NT2/D1 (cell line): ENCODE measurements at regions not wholly inside any gene's neighbourhood (a gene's known extent, or its start where the extent isn't known, plus 50 kb on each side); places are given as distances from the start of the nearest gene placed in this dataset.

Source experiments
- DNase-seq: peaks from one replicate; pipeline ENCODE4 v3.0.0-alpha.2; 2011; ENCODE audit warnings: low read depth, low spot score
- H3K27me3 ChIP-seq: 2 replicates; pipeline ENCODE4 v1.6.0; 2011; ENCODE audit warnings: mild to moderate bottlenecking; ENCODE audit not compliant: insufficient read length, insufficient read depth
- H3K36me3 ChIP-seq: 2 replicates; pipeline ENCODE4 v1.6.1; 2011; ENCODE audit warnings: mild to moderate bottlenecking, low read length, mixed read lengths; ENCODE audit not compliant: insufficient read depth, insufficient read length
- H3K4me1 ChIP-seq: 2 replicates; pipeline ENCODE4 v1.5.1; 2011; ENCODE audit not compliant: insufficient read depth, insufficient read length
- H3K4me3 ChIP-seq: 2 replicates; pipeline ENCODE4 v1.5.1; 2011; ENCODE audit warnings: low read depth; ENCODE audit not compliant: insufficient read length
- H3K9ac ChIP-seq: 2 replicates; pipeline ENCODE4 v1.6.0; 2011; ENCODE audit warnings: low read depth; ENCODE audit not compliant: insufficient read length
- H3K9me3 ChIP-seq: 2 replicates; pipeline ENCODE4 v1.5.1; 2011; ENCODE audit warnings: mild to moderate bottlenecking, low read length; ENCODE audit not compliant: insufficient read depth
- SUZ12 ChIP-seq: IDR thresholded peaks from 2 replicates; pipeline ENCODE4 v1.6.1; 2011; ENCODE audit not compliant: insufficient read length, insufficient read depth; ENCODE audit errors: extremely low read depth
- YY1 ChIP-seq: IDR thresholded peaks from 2 replicates; pipeline ENCODE4 v1.6.1; 2011; ENCODE audit not compliant: insufficient read length, insufficient read depth
- ZNF274 ChIP-seq: IDR thresholded peaks from 2 replicates; pipeline ENCODE4 v1.6.1; 2011; ENCODE audit warnings: mild to moderate bottlenecking, low read depth, low read length

DNA sequence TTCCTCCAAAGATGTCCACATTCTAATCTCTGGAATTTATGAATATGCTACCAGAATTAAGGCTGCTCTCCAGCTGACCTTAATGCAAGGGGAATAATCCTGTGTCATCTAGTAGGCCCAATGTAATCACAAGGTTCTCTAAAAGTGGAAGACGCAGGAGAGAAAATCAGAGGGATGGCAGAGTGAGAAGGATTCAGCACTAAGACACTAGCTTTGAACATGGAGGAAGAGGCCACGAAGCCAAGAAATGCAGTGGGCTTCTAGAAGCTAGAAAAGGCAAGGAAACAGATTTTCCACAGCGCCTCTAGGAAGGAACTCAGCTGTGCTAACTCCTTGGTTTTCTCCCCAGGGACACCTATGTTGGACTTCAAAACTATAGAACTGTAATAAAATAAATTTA lies 240.7 kb upstream of the TRAM1L1 start:
- TF ChIP-seq YY1: no peak
- no peak for TF ChIP-seq ZNF274
- no peak for TF ChIP-seq SUZ12
- DNase-seq: no peak
- Histone ChIP-seq H3K36me3 (no peaks in the 10 kb centered on the region), H3K9ac (no peak overlapping the region), H3K4me1 (no peaks in the 10 kb centered on the region), H3K27me3 (no peaks in the 10 kb centered on the region), H3K9me3 (no peaks in the 10 kb centered on the region), H3K4me3 (no peak overlapping the region)

- Histone ChIP-seq H3K4me3 (no peak overlapping the region), H3K4me1 (no peaks in the 10 kb centered on the region), H3K9me3 (no peaks in the 10 kb centered on the region), H3K36me3 (no peaks in the 10 kb centered on the region), H3K27me3 (no peaks in the 10 kb centered on the region), H3K9ac (no peak overlapping the region)
- TF ChIP-seq YY1: no peak
- TF ChIP-seq ZNF274: no peak
- TF ChIP-seq SUZ12: no peak
- no peak for DNase-seq
Measured at GRCh38 chr4:117327491-117327890, 242.1 kb upstream of the TRAM1L1 start.

GRCh38 chr4:117328333-117328732 lies 243.0 kb upstream of the TRAM1L1 start:
- H3K9me3 ChIP-seq: no peaks in the 10 kb centered on the region
- H3K36me3 ChIP-seq: no peaks in the 10 kb centered on the region
- H3K4me1 ChIP-seq: no peaks in the 10 kb centered on the region
- DNase-seq: no peak
- no peak overlapping the region for H3K9ac ChIP-seq
- H3K27me3 ChIP-seq: no peaks in the 10 kb centered on the region
- no peak overlapping the region for H3K4me3 ChIP-seq
- TF ChIP-seq ZNF274: no peak
- no peak for TF ChIP-seq SUZ12
- TF ChIP-seq YY1: no peak

DNA sequence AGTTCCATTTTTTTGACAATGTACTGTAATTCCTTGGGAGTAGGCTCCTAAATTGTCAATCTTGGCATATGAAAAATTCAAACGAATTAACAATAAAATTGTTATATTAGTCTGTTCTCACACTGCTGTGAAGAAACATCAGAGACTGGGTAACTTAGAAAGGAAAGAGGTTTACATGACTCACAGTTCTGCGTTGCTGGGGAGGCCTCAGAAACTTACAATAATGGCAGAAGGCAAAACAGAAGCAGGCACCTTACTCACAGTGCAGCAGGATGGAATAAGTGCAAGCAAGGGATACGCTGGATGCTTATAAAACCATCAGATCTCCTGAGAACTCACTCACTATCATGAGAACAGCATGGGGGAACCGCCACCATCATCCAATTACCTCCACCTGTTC lies 246.4 kb upstream of the TRAM1L1 start:
- Histone ChIP-seq H3K9ac (no peak overlapping the region), H3K4me1 (no peaks in the 10 kb centered on the region), H3K27me3 (no peaks in the 10 kb centered on the region), H3K4me3 (no peak overlapping the region), H3K9me3 (no peaks in the 10 kb centered on the region), H3K36me3 (no peaks in the 10 kb centered on the region)
- TF ChIP-seq SUZ12 (no peak), YY1 (no peak), ZNF274 (no peak)
- DNase-seq: no peak

DNA sequence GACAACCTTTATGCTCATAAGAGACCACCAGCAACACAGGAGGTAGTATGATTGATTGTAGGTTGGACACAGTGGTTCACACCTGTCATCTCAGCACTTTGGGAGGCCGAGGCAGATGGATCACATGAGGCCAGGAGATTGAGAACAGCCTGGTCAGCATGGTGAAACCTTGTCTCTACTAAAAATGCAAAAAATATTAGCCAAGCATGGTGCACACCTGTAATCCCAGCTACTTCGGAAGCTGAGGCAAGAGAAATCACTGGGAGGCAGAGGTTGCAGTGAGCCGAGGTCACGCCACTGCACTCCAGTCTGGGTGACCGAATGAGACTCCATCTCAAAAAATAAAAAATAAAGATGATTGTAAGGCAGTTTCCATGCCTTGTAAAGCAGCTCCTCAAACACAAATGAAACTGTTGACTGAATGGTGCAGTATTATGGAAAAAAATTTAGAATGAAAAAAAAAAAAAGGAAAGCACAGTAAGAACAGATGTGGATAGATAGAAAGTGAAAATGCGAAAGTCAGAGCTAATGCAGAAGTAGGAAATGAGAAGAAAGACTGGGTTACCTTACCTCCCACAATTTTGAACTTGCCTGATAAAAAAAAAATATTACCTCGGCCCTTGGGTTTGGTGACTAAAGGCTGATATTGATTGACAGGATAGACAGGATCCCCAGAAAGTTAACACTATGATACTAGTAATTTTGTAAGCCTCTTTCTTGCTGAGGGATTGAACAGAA lies 249.2 kb upstream of the TRAM1L1 start:
- TF ChIP-seq ZNF274 (no peak), YY1 (no peak), SUZ12 (no peak)
- Histone ChIP-seq H3K27me3 (no peaks in the 10 kb centered on the region), H3K36me3 (no peaks in the 10 kb centered on the region), H3K9me3 (no peaks in the 10 kb centered on the region), H3K4me1 (no peaks in the 10 kb centered on the region), H3K9ac (no peak overlapping the region), H3K4me3 (no peak overlapping the region)
- no peak for DNase-seq

- no peaks in the 10 kb centered on the region for H3K27me3 ChIP-seq
- no peak overlapping the region for H3K4me3 ChIP-seq
- no peaks in the 10 kb centered on the region for H3K36me3 ChIP-seq
- TF ChIP-seq SUZ12 (no peak), ZNF274 (no peak), YY1 (no peak)
- no peaks in the 10 kb centered on the region for H3K4me1 ChIP-seq
- H3K9ac ChIP-seq: no peak overlapping the region
- DNase-seq: no peak
- H3K9me3 ChIP-seq: no peaks in the 10 kb centered on the region
Measured at GRCh38 chr4:117357437-117357836, 272.1 kb upstream of the TRAM1L1 start.

GRCh38 chr4:117357866-117358265 lies 272.5 kb upstream of the TRAM1L1 start:
- no peaks in the 10 kb centered on the region for H3K36me3 ChIP-seq
- H3K4me3 ChIP-seq: no peak overlapping the region
- H3K27me3 ChIP-seq: no peaks in the 10 kb centered on the region
- TF ChIP-seq ZNF274 (no peak), SUZ12 (no peak), YY1 (no peak)
- H3K9ac ChIP-seq: no peak overlapping the region
- DNase-seq: no peak
- no peaks in the 10 kb centered on the region for H3K9me3 ChIP-seq
- H3K4me1 ChIP-seq: no peaks in the 10 kb centered on the region
